ENCODE measurements at regions not wholly inside any gene's neighbourhood (a gene's known extent, or its start where the extent isn't known, plus 50 kb on each side); places are given as distances from the start of the nearest gene placed in this dataset.

- TF ChIP-seq POLR2A (IDR thresholded peaks at IDR 0.05; ENCODE audit: low read length) (no peak), GATA1 (IDR thresholded peaks at IDR 0.05; ENCODE audit: low read depth, low read length) (no peak)
Measured at GRCh38 chr5:122559676-122560075, 215.2 kb upstream of the SNX2 start.

Measured in erythroblast (primary cell).